SH-SY5Y (cell line): ENCODE measurements at regions not wholly inside any gene's neighbourhood (a gene's known extent, or its start where the extent isn't known, plus 50 kb on each side); places are given as distances from the start of the nearest gene placed in this dataset.

ENCODE experiments used
- GATA2 ChIP-seq: IDR thresholded peaks from 2 replicates; pipeline ENCODE4 v1.6.1; 2011; ENCODE audit warnings: mild to moderate bottlenecking, low read depth, low read length
- GATA3 ChIP-seq: IDR thresholded peaks from 2 replicates; pipeline ENCODE4 v1.6.1; 2011; ENCODE audit warnings: low read depth, mild to moderate bottlenecking, low read length, moderate library complexity

DNA sequence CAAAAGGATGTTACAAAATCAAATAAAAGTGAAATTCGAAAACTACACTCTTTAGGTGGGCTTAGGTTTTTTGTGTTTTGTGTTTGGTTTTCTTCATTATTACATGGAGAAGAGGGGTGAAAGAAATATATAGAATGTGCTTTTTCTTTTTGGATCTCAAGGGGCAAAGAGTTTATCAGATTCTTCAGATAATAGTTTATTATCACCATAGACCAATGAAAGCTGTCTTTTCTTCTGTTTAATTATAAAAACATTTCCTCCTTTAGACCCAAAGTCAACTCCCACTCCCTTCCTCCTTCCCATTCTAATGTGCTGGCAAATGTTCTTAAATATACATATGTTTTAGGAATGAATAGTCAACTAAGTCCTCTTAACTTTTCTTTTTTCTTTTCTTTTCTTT is 167.6 kb downstream of the AKR1D1 start:
- no peak for TF ChIP-seq GATA2
- no peak for TF ChIP-seq GATA3
